ENCODE measurements at regions not wholly inside any gene's neighbourhood (a gene's known extent, or its start where the extent isn't known, plus 50 kb on each side); places are given as distances from the start of the nearest gene placed in this dataset.
"Not testable (repeated sequence)": the region's sequence is repeated elsewhere in the genome, so short reads cannot be mapped to it uniquely, and the experiment has no call there.

GRCh38 chr1:22210176-22210575, 67.3 kb upstream of the WNT4 start:
- peaks cover 10 to 20% of the 10 kb centered on the region in 2 donors for H3K27me3 ChIP-seq

GRCh38 chr1:22210636-22211035, 67.7 kb upstream of the WNT4 start:
- Histone ChIP-seq H3K4me3 (no peak overlapping the region), H3K27ac (no peak overlapping the region), H3K4me1 (no peaks in the 10 kb centered on the region), H3K27me3 (peaks cover 10 to 20% of the 10 kb centered on the region in 2 donors), H3K36me3 (no peaks in the 10 kb centered on the region), H3K9me3 (no peaks in the 10 kb centered on the region)
- no peak for TF ChIP-seq CTCF (IDR thresholded peaks at IDR 0.05)
- no peak for DNase-seq (ENCODE audit: low spot score)

More at GRCh38 chr1:22210176-22210575, 67.3 kb upstream of the WNT4 start:
- H3K36me3 ChIP-seq, result no peaks in the 10 kb centered on the region
- DNase-seq (ENCODE audit: low spot score), result no peak
- H3K4me3 ChIP-seq, result no peak overlapping the region
- no peaks in the 10 kb centered on the region for H3K9me3 ChIP-seq
- TF ChIP-seq CTCF (IDR thresholded peaks at IDR 0.05), result no peak
- H3K27ac ChIP-seq, result no peak overlapping the region
- no peaks in the 10 kb centered on the region for H3K4me1 ChIP-seq

GRCh38 chr1:22211459-22211858, 68.6 kb upstream of the WNT4 start:
- H3K27ac ChIP-seq; H3K4me1 ChIP-seq; H3K4me3 ChIP-seq; H3K36me3 ChIP-seq; H3K9me3 ChIP-seq; DNase-seq (ENCODE audit: low spot score): not testable (repeated sequence)
- peaks cover 10 to 20% of the 10 kb centered on the region in 2 donors for H3K27me3 ChIP-seq

- Histone ChIP-seq H3K4me1 (no peaks in the 10 kb centered on the region), H3K27me3 (peaks cover 10 to 17% of the 10 kb centered on the region in 2 donors), H3K36me3 (no peaks in the 10 kb centered on the region), H3K27ac (no peak overlapping the region), H3K9me3 (no peaks in the 10 kb centered on the region), H3K4me3 (no peak overlapping the region)
- DNase-seq (ENCODE audit: low spot score), result no peak
- TF ChIP-seq CTCF (IDR thresholded peaks at IDR 0.05), result no peak
These were observed 69.7 kb upstream of the WNT4 start for GRCh38 chr1:22212400-22213233.

- no peak overlapping the region for H3K27ac ChIP-seq
- H3K36me3 ChIP-seq, result no peaks in the 10 kb centered on the region
- no peaks in the 10 kb centered on the region for H3K9me3 ChIP-seq
- no peak overlapping the region for H3K4me3 ChIP-seq
- H3K27me3 ChIP-seq, result no peaks in the 10 kb centered on the region
- no peaks in the 10 kb centered on the region for H3K4me1 ChIP-seq
- no peak for TF ChIP-seq CTCF (IDR thresholded peaks at IDR 0.05)
- no peak for DNase-seq (ENCODE audit: low spot score)
These were observed 73.5 kb upstream of the WNT4 start for GRCh38 chr1:22216210-22216883.

- H3K27me3 ChIP-seq, result no peaks in the 10 kb centered on the region
These were observed 74.1 kb upstream of the WNT4 start for GRCh38 chr1:22216966-22217365.

More at GRCh38 chr1:22216966-22217365, 74.1 kb upstream of the WNT4 start:
- Histone ChIP-seq H3K27ac (no peak overlapping the region), H3K4me1 (no peaks in the 10 kb centered on the region), H3K9me3 (no peaks in the 10 kb centered on the region), H3K36me3 (no peaks in the 10 kb centered on the region), H3K4me3 (no peak overlapping the region)
- no peak for TF ChIP-seq CTCF (IDR thresholded peaks at IDR 0.05)
- DNase-seq (ENCODE audit: low spot score), result no peak
